Stimulated activated CD4-positive, alpha-beta T cell treated with anti-CD3 and anti-CD28 coated beads, TNF-alpha, amount 100 ng/mL, for 24 hours (primary cell): ENCODE measurements at regions not wholly inside any gene's neighbourhood (a gene's known extent, or its start where the extent isn't known, plus 50 kb on each side); places are given as distances from the start of the nearest gene placed in this dataset.

Experiments
- DNase-seq, 3 experiments: peaks; one replicate each; pipeline ENCODE4 v3.0.0-alpha.2; 2020; ENCODE audit warnings: low read depth in 3 of 3

GRCh38 chr5:111676926-111677415, 80.0 kb downstream of the NREP start:
- no peak for DNase-seq

GRCh38 chr5:111676466-111676865, 80.5 kb downstream of the NREP start:
- DNase-seq = no peak

GRCh38 chr5:111675201-111675934, 81.6 kb downstream of the NREP start:
- no peak for DNase-seq

GRCh38 chr5:111673891-111674626, 82.9 kb downstream of the NREP start:
- no peak for DNase-seq

- no peak for DNase-seq
These were observed 84.9 kb downstream of the NREP start for GRCh38 chr5:111672099-111672498.

GRCh38 chr5:111670826-111671492, 86.0 kb downstream of the NREP start:
- DNase-seq = no peak

GRCh38 chr5:111668477-111669414, 88.2 kb downstream of the NREP start:
- DNase-seq = no peak

- DNase-seq = no peak
These were observed 89.8 kb downstream of the NREP start for GRCh38 chr5:111667128-111667736.

- DNase-seq = no peak
These were observed 100.4 kb downstream of the NREP start for GRCh38 chr5:111656580-111656979.

- no peak for DNase-seq
These were observed 101.6 kb downstream of the NREP start for GRCh38 chr5:111655169-111655924.

GRCh38 chr5:111653408-111653807, 103.6 kb downstream of the NREP start:
- DNase-seq = no peak

GRCh38 chr5:111649516-111649915, 107.5 kb downstream of the NREP start:
- no peak for DNase-seq

- no peak for DNase-seq
These were observed 111.6 kb downstream of the NREP start for GRCh38 chr5:111645303-111645838.

GRCh38 chr5:111643499-111643898, 113.5 kb downstream of the NREP start:
- DNase-seq = no peak

- no peak for DNase-seq
These were observed 115.3 kb downstream of the NREP start for GRCh38 chr5:111641533-111642233.

GRCh38 chr5:111639912-111640311, 117.1 kb downstream of the NREP start:
- DNase-seq = no peak

GRCh38 chr5:111636736-111637135, 120.3 kb downstream of the NREP start:
- DNase-seq = no peak

GRCh38 chr5:111635916-111636570, 121.0 kb downstream of the NREP start:
- DNase-seq = no peak
